Small intestine (tissue), 7 donors: ENCODE measurements at regions not wholly inside any gene's neighbourhood (a gene's known extent, or its start where the extent isn't known, plus 50 kb on each side); places are given as distances from the start of the nearest gene placed in this dataset.

ENCODE experiments used
- DNase-seq, 2 donors: peaks; one replicate each; pipeline versions ENCODE4 v3.0.0 to v3.0.0-alpha.2; 2013
- FAIRE-seq: peaks from 2 replicates; lab custom pipeline; 2012; peaks lifted over from hg19 to GRCh38; lab: Jason Lieb, UNC
- H3K27ac ChIP-seq, 3 donors: one replicate each; pipeline ENCODE4 v1.5.1; 2013; ENCODE audit warnings: low read length in 2 of 3, mild to moderate bottlenecking in 2 of 3, control low read depth in 1 of 3, inconsistent platforms in 1 of 3, low read depth in 1 of 3, moderate library complexity in 1 of 3
- H3K27me3 ChIP-seq, 3 donors: one replicate each; pipeline ENCODE4 v1.6.1; 2013; ENCODE audit warnings: low read length in 3 of 3, inconsistent platforms in 1 of 3; ENCODE audit not compliant: control insufficient read depth in 3 of 3, insufficient read depth in 3 of 3
- H3K36me3 ChIP-seq, 3 donors: one replicate each; pipeline ENCODE4 v1.6.1; 2013; ENCODE audit warnings: low read length in 3 of 3, inconsistent platforms in 1 of 3, low read depth in 1 of 3, mild to moderate bottlenecking in 1 of 3, moderate library complexity in 1 of 3; ENCODE audit not compliant: control insufficient read depth in 3 of 3, insufficient read depth in 2 of 3
- H3K4me1 ChIP-seq, 3 donors: one replicate each; pipeline ENCODE4 v1.6.1; 2013; ENCODE audit warnings: low read length in 2 of 3, inconsistent platforms in 1 of 3, low read depth in 1 of 3, mild to moderate bottlenecking in 1 of 3, moderate library complexity in 1 of 3; ENCODE audit not compliant: control insufficient read depth in 3 of 3, insufficient read depth in 2 of 3
- H3K4me3 ChIP-seq, 3 donors: one replicate each; pipeline ENCODE4 v1.5.1; 2013; ENCODE audit warnings: low read length in 3 of 3, control low read depth in 1 of 3, inconsistent platforms in 1 of 3, low read depth in 1 of 3, mild to moderate bottlenecking in 1 of 3, moderate library complexity in 1 of 3
- H3K9me3 ChIP-seq, 2 donors: one replicate each; pipeline ENCODE4 v1.6.1; 2013; ENCODE audit warnings: low read depth in 1 of 2, low read length in 1 of 2; ENCODE audit not compliant: control insufficient read depth in 2 of 2, insufficient read depth in 1 of 2
- WGBS, 3 donors: extraction: QIAGEN DNeasy Blood & Tissue Kit; methylation state at CpG; one replicate each; pipeline ENCODE4 v1.1.7; 2013; 5-methylcytosine and 5-hydroxymethylcytosine counted together
- donor health status: healthy with polysubstance abuse.
- donor health status: control.
- donor health status: control.
- donor health status: Bipolar disorder and iron deficiency.
- donor health status: healthy.

DNA sequence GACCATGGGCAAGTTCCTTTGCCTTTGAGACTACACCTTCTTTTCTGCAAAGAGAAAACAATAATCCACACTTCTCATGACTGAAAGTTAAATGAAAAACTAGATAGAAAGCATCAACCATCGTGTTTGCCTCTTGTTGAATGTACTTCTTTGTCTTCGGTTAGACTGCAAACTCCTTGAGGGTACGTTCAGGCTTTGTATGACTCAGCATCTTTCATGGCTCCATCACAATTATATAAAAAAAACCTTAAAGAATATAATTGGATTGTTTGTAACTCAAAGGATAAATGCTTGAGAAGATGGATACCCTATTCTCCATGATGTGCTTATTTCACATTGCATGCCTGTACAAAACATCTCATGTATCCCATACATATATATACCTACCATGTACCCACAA, 439.2 kb downstream of the MAFB start:
- Histone ChIP-seq H3K27ac (no peak overlapping the region), H3K9me3 (peaks cover 0 to 4% of the 10 kb centered on the region in 2 donors), H3K4me1 (no peaks in the 10 kb centered on the region), H3K27me3 (no peaks in the 10 kb centered on the region), H3K36me3 (no peaks in the 10 kb centered on the region), H3K4me3 (no peak overlapping the region)
- 83 to 91% (median 89%) methylated on average over 3 of the region's 3 CpGs for WGBS, 3 donors
- FAIRE-seq (no peak), DNase-seq (no peak)

DNA sequence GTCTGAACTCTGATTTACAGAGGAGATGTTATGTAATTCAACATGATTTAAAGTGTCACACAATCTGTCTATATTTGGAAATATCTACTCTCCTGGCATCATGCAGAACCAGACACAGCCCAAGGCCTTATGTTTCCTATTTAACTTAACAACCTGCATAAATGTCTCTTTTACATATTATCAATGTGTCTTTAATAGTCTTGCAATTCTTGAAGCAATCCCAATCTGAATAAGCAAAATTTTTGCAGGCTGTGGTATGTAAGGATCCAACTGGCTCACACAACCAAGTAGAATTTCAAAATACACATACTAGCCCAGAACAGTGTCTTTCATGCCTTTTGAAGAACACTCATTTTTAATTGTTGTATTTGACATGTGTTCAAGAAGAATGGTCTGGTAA, 443.2 kb downstream of the MAFB start:
- no peak for FAIRE-seq

DNA sequence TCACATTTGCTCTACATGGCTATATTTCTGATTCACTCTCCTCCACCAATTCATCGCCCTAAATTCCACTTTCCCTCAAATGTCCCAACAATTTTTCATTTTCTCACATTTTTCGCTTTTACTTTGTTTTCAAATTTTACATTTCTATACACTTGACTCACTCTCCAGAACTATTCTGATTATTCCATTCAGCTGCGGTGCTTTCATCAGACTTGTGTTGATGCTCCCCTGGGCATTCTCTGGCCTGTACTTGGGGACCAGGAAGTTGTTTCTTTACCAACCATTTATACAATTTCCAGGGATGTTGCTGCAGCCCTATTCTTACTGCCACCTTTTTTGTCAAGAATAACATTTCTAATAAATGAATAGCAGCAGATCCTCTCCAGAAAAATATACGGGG, 444.8 kb downstream of the MAFB start:
- Histone ChIP-seq H3K27me3 (peaks cover 0 to 2% (median 0%) of the 10 kb centered on the region in 3 donors), H3K27ac (no peak overlapping the region), H3K4me1 (no peaks in the 10 kb centered on the region), H3K36me3 (no peaks in the 10 kb centered on the region), H3K4me3 (no peak overlapping the region), H3K9me3 (no peaks in the 10 kb centered on the region)
- WGBS, 3 donors: 84 to 92% (median 92%) methylated on average over 4 of the region's 4 CpGs
- DNase-seq (no peak), FAIRE-seq (no peak)

More for the DNA sequence above, 443.2 kb downstream of the MAFB start:
- Histone ChIP-seq H3K4me1 (no peaks in the 10 kb centered on the region), H3K27me3 (peaks cover 0 to 2% (median 0%) of the 10 kb centered on the region in 3 donors), H3K36me3 (no peaks in the 10 kb centered on the region), H3K4me3 (no peak overlapping the region), H3K27ac (no peak overlapping the region), H3K9me3 (no peaks in the 10 kb centered on the region)
- DNase-seq: no peak

DNA sequence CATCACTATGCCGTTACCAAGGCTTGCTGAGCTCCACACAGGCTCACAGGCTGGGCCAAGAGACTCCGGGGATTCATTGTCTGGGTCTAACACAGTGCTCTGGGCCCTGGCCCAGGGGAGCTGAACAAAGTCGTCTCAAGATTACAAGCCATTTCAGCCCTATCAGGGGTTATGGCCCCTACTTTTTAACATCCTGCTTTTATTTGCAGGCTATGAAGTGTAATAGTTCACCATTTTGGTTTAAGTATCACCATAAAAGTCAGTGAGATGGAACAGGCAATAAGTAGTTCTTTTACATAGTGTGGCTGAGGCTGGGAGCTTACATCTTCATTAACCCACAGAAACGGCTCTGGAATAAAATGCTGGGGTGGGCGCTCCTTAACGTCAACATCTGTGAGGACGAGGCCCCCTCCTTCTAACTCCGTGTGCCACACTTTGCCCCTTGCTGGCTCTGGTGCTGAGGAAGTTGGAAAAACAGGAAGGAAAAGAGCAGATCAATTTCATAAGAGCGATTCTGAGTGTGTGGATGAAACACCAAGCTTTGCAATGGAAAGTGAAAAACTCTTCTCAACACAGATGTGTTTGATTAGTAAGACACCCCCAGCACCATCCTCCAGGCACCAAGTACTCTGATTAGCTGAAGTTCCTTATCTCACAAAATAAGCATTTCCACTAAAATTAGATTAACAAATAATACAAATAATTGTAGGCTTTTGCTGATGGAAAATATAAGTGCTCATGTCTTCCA, 447.3 kb downstream of the MAFB start:
- peaks cover 0 to 2% (median 0%) of the 10 kb centered on the region in 3 donors for H3K27me3 ChIP-seq
- WGBS, 3 donors: 60 to 68% (median 67%) methylated on average over 9 of the region's 9 CpGs
- FAIRE-seq: no peak
- H3K36me3 ChIP-seq: no peaks in the 10 kb centered on the region
- no peaks in the 10 kb centered on the region for H3K4me1 ChIP-seq
- no peak for DNase-seq
- no peak overlapping the region for H3K4me3 ChIP-seq
- H3K9me3 ChIP-seq: no peaks in the 10 kb centered on the region
- no peak overlapping the region for H3K27ac ChIP-seq

DNA sequence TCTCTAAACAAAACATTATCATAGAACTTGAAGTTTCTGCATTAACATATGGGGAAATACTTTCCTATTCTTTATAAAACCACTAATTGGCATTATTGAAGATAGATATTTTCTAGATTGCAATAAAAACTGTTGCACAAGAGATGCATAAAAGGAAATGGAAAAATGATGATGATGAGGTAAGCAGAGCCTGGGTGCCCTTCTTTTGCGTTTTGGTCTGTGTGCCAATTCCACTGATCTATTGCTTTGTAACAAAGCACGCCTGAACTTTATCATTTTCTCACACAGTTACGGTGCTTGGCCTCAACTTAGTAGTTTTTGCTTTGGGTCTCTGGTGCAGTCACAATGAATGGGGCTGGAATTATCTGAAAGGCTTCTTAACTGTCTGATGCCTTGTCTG, 450.5 kb downstream of the MAFB start:
- Histone ChIP-seq H3K27ac (no peak overlapping the region), H3K4me3 (no peak overlapping the region), H3K9me3 (no peaks in the 10 kb centered on the region), H3K27me3 (no peaks in the 10 kb centered on the region), H3K36me3 (no peaks in the 10 kb centered on the region), H3K4me1 (no peaks in the 10 kb centered on the region)
- WGBS, 3 donors: 61 to 70% (median 69%) methylated on average over 3 of the region's 3 CpGs
- FAIRE-seq: no peak
- no peak for DNase-seq

DNA sequence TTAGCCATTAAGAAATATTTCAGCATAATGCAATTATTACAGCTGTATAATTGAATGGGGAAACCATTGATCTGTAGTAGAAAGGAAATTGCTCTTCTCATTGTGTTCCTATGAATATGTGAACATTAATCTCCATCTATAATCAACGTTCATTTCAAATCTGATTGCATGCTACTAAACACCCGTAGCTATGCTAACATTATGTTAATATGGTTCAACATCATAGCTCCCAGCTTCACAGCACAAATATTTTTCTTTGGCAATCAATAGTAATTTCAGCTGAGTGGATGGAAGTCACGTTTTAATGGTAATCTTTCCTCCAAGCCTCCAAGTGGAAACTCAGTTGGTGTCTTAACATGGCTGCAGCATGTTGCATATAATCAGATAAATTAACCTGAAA, 454.4 kb downstream of the MAFB start:
- Histone ChIP-seq H3K4me1 (no peaks in the 10 kb centered on the region), H3K9me3 (no peaks in the 10 kb centered on the region), H3K36me3 (no peaks in the 10 kb centered on the region), H3K27me3 (no peaks in the 10 kb centered on the region), H3K4me3 (no peak overlapping the region), H3K27ac (no peak overlapping the region)
- DNase-seq: no peak
- WGBS, 3 donors: 37 to 62% (median 42%) methylated on average over 3 of the region's 3 CpGs
- no peak for FAIRE-seq

DNA sequence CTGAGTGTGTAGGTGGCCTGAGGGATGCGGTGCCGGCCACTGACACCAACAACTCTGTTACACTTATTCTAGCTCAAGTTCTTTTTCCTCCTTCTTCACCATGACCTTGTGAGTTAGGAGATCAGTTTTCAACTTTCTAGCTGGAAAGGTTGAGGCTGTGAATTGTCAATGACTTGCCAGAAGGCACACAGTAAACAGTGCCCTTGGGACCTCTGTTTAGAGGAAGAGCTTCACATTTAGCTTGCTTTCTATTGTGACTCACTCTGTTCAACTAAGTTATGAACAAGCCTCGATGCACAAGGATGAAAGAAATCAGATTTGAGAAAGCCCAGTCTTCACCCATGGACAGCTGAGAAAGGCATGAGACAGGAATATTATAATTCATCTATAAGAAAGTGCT, 455.6 kb downstream of the MAFB start:
- Histone ChIP-seq H3K27me3 (no peaks in the 10 kb centered on the region), H3K4me3 (no peak overlapping the region), H3K36me3 (no peaks in the 10 kb centered on the region), H3K27ac (no peak overlapping the region), H3K9me3 (no peaks in the 10 kb centered on the region), H3K4me1 (no peaks in the 10 kb centered on the region)
- DNase-seq (no peak), FAIRE-seq (no peak)
- WGBS, 3 donors: 65 to 74% (median 71%) methylated on average over 3 of the region's 3 CpGs

DNA sequence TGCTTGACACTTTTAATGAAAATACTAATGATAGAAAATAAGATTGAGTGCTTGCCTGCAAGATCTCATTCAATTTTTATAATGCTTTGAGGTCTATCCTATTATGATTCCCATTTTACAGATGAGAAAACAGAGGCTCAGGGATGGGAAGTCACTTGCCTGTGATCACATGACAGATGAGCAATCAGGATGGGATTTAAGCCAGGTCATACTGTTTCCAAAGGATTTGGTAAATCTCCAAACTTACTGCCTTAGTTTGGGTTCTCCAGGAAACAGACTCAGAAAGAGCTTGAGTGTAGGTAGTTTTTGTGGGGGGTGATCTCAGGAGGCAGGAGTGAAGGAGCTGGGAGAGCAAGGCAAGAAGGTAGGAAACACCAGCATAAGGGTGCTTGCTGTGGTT, 456.3 kb downstream of the MAFB start:
- no peaks in the 10 kb centered on the region for H3K4me1 ChIP-seq
- no peak overlapping the region for H3K4me3 ChIP-seq
- no peak for DNase-seq
- H3K9me3 ChIP-seq: no peaks in the 10 kb centered on the region
- no peaks in the 10 kb centered on the region for H3K27me3 ChIP-seq
- H3K27ac ChIP-seq: no peak overlapping the region
- FAIRE-seq: no peak
- H3K36me3 ChIP-seq: no peaks in the 10 kb centered on the region

DNA sequence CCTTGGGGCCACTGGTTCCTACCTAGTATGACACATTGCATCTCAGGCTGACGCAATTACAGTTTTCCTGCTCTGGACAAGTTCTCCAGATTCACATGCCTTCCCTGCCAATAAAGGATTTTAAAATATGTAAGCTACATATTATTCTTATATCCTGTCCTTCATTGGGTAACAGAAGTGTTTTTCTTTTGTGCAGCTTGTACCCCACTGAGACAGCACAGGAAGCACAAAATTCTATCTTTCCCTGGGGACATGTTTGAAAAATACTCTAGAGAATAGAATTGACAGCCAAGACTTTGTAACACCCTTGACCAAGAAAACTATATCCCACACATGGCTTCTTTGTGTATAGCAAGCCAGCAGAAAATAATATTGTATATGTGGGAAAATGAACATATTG, 456.8 kb downstream of the MAFB start:
- FAIRE-seq: no peak
- Histone ChIP-seq H3K9me3 (no peaks in the 10 kb centered on the region), H3K27ac (no peak overlapping the region)

More for the DNA sequence above, 456.8 kb downstream of the MAFB start:
- no peaks in the 10 kb centered on the region for H3K27me3 ChIP-seq
- no peak for DNase-seq
- H3K36me3 ChIP-seq: no peaks in the 10 kb centered on the region
- WGBS, 3 donors: 86 to 95% (median 94%) methylated on average over 1 of the region's 1 CpG
- no peaks in the 10 kb centered on the region for H3K4me1 ChIP-seq
- H3K4me3 ChIP-seq: no peak overlapping the region
